ENCODE measurements at regions not wholly inside any gene's neighbourhood (a gene's known extent, or its start where the extent isn't known, plus 50 kb on each side); places are given as distances from the start of the nearest gene placed in this dataset.

- DNase-seq (ENCODE audit: low read depth, low spot score) = no peak
- Histone ChIP-seq H3K9ac (ENCODE audit: control insufficient read depth, extremely low read depth, insufficient read depth, low read length) (no peak overlapping the region), H3K9me1 (ENCODE audit: control insufficient read depth, extremely low read depth, insufficient read depth, low read length) (no peaks in the 10 kb centered on the region), H3K4me2 (ENCODE audit: control insufficient read depth, extremely low read depth, insufficient read depth, low read depth, low read length) (no peak overlapping the region), H3K79me2 (ENCODE audit: control insufficient read depth, insufficient read depth, low read length) (no peaks in the 10 kb centered on the region), H3K4me3 (ENCODE audit: control insufficient read depth in 2 of 3, extremely low read depth in 1 of 3, insufficient read depth in 2 of 3, low read depth in 1 of 3, low read length in 3 of 3) (no peak overlapping the region), H3K27ac (ENCODE audit: control insufficient read depth, insufficient read depth, low read length) (no peak overlapping the region), H3K27me3 (ENCODE audit: control insufficient read depth, extremely low read depth, insufficient read depth, low read length) (no peaks in the 10 kb centered on the region), H3K9me3 (ENCODE audit: control insufficient read depth, low read depth, low read length) (no peaks in the 10 kb centered on the region), H3K36me3 (ENCODE audit: control insufficient read depth in 2 of 2, extremely low read depth in 1 of 2, insufficient read depth in 2 of 2, low read length in 2 of 2) (no peaks in the 10 kb centered on the region), H3K4me1 (ENCODE audit: control insufficient read depth, extremely low read depth, insufficient read depth, low read length) (no peaks in the 10 kb centered on the region), H4K20me1 (ENCODE audit: control insufficient read depth, extremely low read depth, insufficient read depth, low read length) (no peaks in the 10 kb centered on the region), H2AFZ (ENCODE audit: control insufficient read depth, low read length) (no peak overlapping the region)
- FAIRE-seq = no peak
- dilution Hi-C loops (cut with MboI; ENCODE audit: extremely low pct_ligation_motif_present, low sequenced_read_pairs) = no loop called here
- TF ChIP-seq EZH2 (IDR thresholded peaks at IDR 0.05; ENCODE audit: low read length) (no peak), CTCF (optimal IDR thresholded peaks at IDR 0.05 in 1 of 3, IDR thresholded peaks at IDR 0.05 in 1 of 3, conservative IDR thresholded peaks at IDR 0.05 in 1 of 3; ENCODE audit: extremely low read depth in 1 of 3, insufficient read depth in 2 of 3, low read length in 3 of 3) (no peak)
Observed at GRCh38 chr6:40172272-40172671, 238.0 kb upstream of the MOCS1 start.

- no peaks in the 10 kb centered on the region for H4K20me1 ChIP-seq (ENCODE audit: control insufficient read depth, extremely low read depth, insufficient read depth, low read length)
- no peaks in the 10 kb centered on the region for H3K36me3 ChIP-seq (ENCODE audit: control insufficient read depth in 2 of 2, extremely low read depth in 1 of 2, insufficient read depth in 2 of 2, low read length in 2 of 2)
- H3K9ac ChIP-seq (ENCODE audit: control insufficient read depth, extremely low read depth, insufficient read depth, low read length) = no peak overlapping the region
- H3K79me2 ChIP-seq (ENCODE audit: control insufficient read depth, insufficient read depth, low read length) = no peaks in the 10 kb centered on the region
- no peak overlapping the region for H2AFZ ChIP-seq (ENCODE audit: control insufficient read depth, low read length)
- DNase-seq (ENCODE audit: low read depth, low spot score) (no peak), FAIRE-seq (no peak)
- no peak overlapping the region for H3K4me2 ChIP-seq (ENCODE audit: control insufficient read depth, extremely low read depth, insufficient read depth, low read depth, low read length)
- TF ChIP-seq EZH2 (IDR thresholded peaks at IDR 0.05; ENCODE audit: low read length) (no peak), CTCF (optimal IDR thresholded peaks at IDR 0.05 in 1 of 3, IDR thresholded peaks at IDR 0.05 in 1 of 3, conservative IDR thresholded peaks at IDR 0.05 in 1 of 3; ENCODE audit: extremely low read depth in 1 of 3, insufficient read depth in 2 of 3, low read length in 3 of 3) (no peak)
- no peak overlapping the region for H3K4me3 ChIP-seq (ENCODE audit: control insufficient read depth in 2 of 3, extremely low read depth in 1 of 3, insufficient read depth in 2 of 3, low read depth in 1 of 3, low read length in 3 of 3)
- H3K4me1 ChIP-seq (ENCODE audit: control insufficient read depth, extremely low read depth, insufficient read depth, low read length) = no peaks in the 10 kb centered on the region
- no peaks in the 10 kb centered on the region for H3K9me3 ChIP-seq (ENCODE audit: control insufficient read depth, low read depth, low read length)
- H3K9me1 ChIP-seq (ENCODE audit: control insufficient read depth, extremely low read depth, insufficient read depth, low read length) = no peaks in the 10 kb centered on the region
- no peak overlapping the region for H3K27ac ChIP-seq (ENCODE audit: control insufficient read depth, insufficient read depth, low read length)
- dilution Hi-C loops (cut with MboI; ENCODE audit: extremely low pct_ligation_motif_present, low sequenced_read_pairs) = no loop called here
- H3K27me3 ChIP-seq (ENCODE audit: control insufficient read depth, extremely low read depth, insufficient read depth, low read length) = no peaks in the 10 kb centered on the region
Observed at GRCh38 chr6:40171343-40171742, 237.1 kb upstream of the MOCS1 start.

All from keratinocyte (primary cell).